ENCODE measurements at regions not wholly inside any gene's neighbourhood (a gene's known extent, or its start where the extent isn't known, plus 50 kb on each side); places are given as distances from the start of the nearest gene placed in this dataset.

GRCh38 chr21:27057997-27058396, 91.1 kb upstream of the ADAMTS5 start:
- no peak overlapping the region for H3K18ac ChIP-seq (ENCODE audit: low read length)
- H2BK12ac ChIP-seq (ENCODE audit: low read length) = no peak overlapping the region
- no peaks in the 10 kb centered on the region for H3K79me1 ChIP-seq (ENCODE audit: low read length)
- H2AFZ ChIP-seq (ENCODE audit: insufficient read depth, low read length, poor library complexity) = no peak overlapping the region
- H3K27me3 ChIP-seq (ENCODE audit: insufficient read depth, low read length) = no peaks in the 10 kb centered on the region
- no peaks in the 10 kb centered on the region for H3K9me3 ChIP-seq (ENCODE audit: insufficient read depth, low read depth, low read length)
- H3K36me3 ChIP-seq (ENCODE audit: control insufficient read depth in 1 of 2, insufficient read depth in 2 of 2, low read length in 2 of 2) = no peaks in the 10 kb centered on the region
- no peak for DNase-seq
- no peak overlapping the region for H3K14ac ChIP-seq (ENCODE audit: low read length)
- H2AK5ac ChIP-seq (ENCODE audit: low read length) = no peak overlapping the region
- H3K4ac ChIP-seq (ENCODE audit: low read depth, low read length) = no peak overlapping the region
- no peak overlapping the region for H3K9ac ChIP-seq (ENCODE audit: low read length)
- H4K12ac ChIP-seq (ENCODE audit: low read depth, low read length) = no peak overlapping the region
- no peaks in the 10 kb centered on the region for H3K4me1 ChIP-seq (ENCODE audit: control insufficient read depth in 1 of 2, insufficient read depth in 2 of 2, low read length in 2 of 2)
- H3K79me2 ChIP-seq (ENCODE audit: control insufficient read depth, insufficient read depth, low read length, poor library complexity) = no peaks in the 10 kb centered on the region
- no peak overlapping the region for H3K27ac ChIP-seq (ENCODE audit: low read depth, low read length)
- H3K23ac ChIP-seq (ENCODE audit: low read length) = no peak overlapping the region
- H2BK120ac ChIP-seq (ENCODE audit: insufficient read depth, low read length, poor library complexity) = no peak overlapping the region
- no peak overlapping the region for H4K91ac ChIP-seq (ENCODE audit: low read depth, low read length)
- H3K4me2 ChIP-seq (ENCODE audit: low read length) = no peak overlapping the region
- no peak overlapping the region for H2BK5ac ChIP-seq (ENCODE audit: low read depth, low read length, poor library complexity)
- WGBS (ENCODE audit: extremely low coverage, insufficient coverage, insufficient read length) = no CpG with 5 or more reads among the region's 1 CpG
- no peak overlapping the region for H4K8ac ChIP-seq (ENCODE audit: low read depth, low read length)
- no peak overlapping the region for H3K4me3 ChIP-seq (ENCODE audit: low read depth, low read length)

DNA sequence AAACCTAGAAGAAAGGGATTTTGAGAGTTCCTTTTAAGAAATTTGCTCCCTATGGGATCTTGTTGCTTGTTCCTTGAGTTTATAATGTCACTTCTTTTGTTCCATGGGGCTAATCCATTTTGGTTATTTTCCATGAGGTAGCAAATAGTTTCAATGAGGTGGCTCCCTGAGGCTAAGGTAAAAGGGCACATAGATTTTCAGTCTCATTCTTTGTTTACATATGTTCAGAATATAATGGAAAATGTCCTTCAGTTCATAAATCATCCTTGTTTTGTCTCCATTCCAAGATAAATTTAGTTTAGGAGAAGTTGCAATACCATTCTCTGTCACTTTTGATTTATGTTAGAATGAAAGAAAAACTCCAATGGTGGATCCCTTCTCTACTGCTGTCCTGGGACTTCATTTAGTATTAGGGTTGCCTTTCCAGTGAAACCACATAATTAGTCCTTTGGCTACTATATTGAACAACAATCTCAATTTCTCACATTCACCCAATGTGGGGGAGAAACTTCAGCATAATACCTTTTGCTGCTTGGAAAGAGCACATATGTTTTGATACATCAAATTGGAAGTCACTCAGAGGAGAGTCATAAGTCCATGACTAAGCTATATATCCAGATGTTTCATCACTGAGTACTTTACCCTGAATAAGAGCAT, 80.9 kb upstream of the ADAMTS5 start:
- Histone ChIP-seq H3K4me2 (ENCODE audit: low read length) (no peak overlapping the region), H3K23ac (ENCODE audit: low read length) (no peak overlapping the region), H2AFZ (ENCODE audit: insufficient read depth, low read length, poor library complexity) (no peak overlapping the region), H3K4me3 (ENCODE audit: low read depth, low read length) (no peak overlapping the region), H3K9ac (ENCODE audit: low read length) (no peak overlapping the region), H3K4ac (ENCODE audit: low read depth, low read length) (no peak overlapping the region), H2BK5ac (ENCODE audit: low read depth, low read length, poor library complexity) (no peak overlapping the region), H3K79me2 (ENCODE audit: control insufficient read depth, insufficient read depth, low read length, poor library complexity) (no peaks in the 10 kb centered on the region), H3K9me3 (ENCODE audit: insufficient read depth, low read depth, low read length) (peaks cover 1% of the 10 kb centered on the region), H2BK12ac (ENCODE audit: low read length) (no peak overlapping the region), H3K36me3 (ENCODE audit: control insufficient read depth in 1 of 2, insufficient read depth in 2 of 2, low read length in 2 of 2) (no peaks in the 10 kb centered on the region), H2BK120ac (ENCODE audit: insufficient read depth, low read length, poor library complexity) (no peak overlapping the region), H4K91ac (ENCODE audit: low read depth, low read length) (no peak overlapping the region), H4K12ac (ENCODE audit: low read depth, low read length) (no peak overlapping the region), H3K27ac (ENCODE audit: low read depth, low read length) (no peak overlapping the region), H3K79me1 (ENCODE audit: low read length) (no peaks in the 10 kb centered on the region), H4K8ac (ENCODE audit: low read depth, low read length) (no peak overlapping the region), H3K18ac (ENCODE audit: low read length) (no peak overlapping the region), H3K27me3 (ENCODE audit: insufficient read depth, low read length) (no peaks in the 10 kb centered on the region), H3K4me1 (ENCODE audit: control insufficient read depth in 1 of 2, insufficient read depth in 2 of 2, low read length in 2 of 2) (no peaks in the 10 kb centered on the region), H3K14ac (ENCODE audit: low read length) (no peak overlapping the region), H2AK5ac (ENCODE audit: low read length) (no peak overlapping the region)
- DNase-seq = peak in 1 of 2 donors; percentile 56

- Histone ChIP-seq H2AFZ (ENCODE audit: insufficient read depth, low read length, poor library complexity) (no peak overlapping the region), H3K14ac (ENCODE audit: low read length) (no peak overlapping the region), H3K79me2 (ENCODE audit: control insufficient read depth, insufficient read depth, low read length, poor library complexity) (no peaks in the 10 kb centered on the region), H3K4ac (ENCODE audit: low read depth, low read length) (no peak overlapping the region), H2BK120ac (ENCODE audit: insufficient read depth, low read length, poor library complexity) (no peak overlapping the region), H4K8ac (ENCODE audit: low read depth, low read length) (no peak overlapping the region), H3K9me3 (ENCODE audit: insufficient read depth, low read depth, low read length) (peaks cover 1% of the 10 kb centered on the region), H3K9ac (ENCODE audit: low read length) (no peak overlapping the region), H3K36me3 (ENCODE audit: control insufficient read depth in 1 of 2, insufficient read depth in 2 of 2, low read length in 2 of 2) (no peaks in the 10 kb centered on the region), H3K23ac (ENCODE audit: low read length) (no peak overlapping the region), H3K4me2 (ENCODE audit: low read length) (no peak overlapping the region), H4K91ac (ENCODE audit: low read depth, low read length) (no peak overlapping the region), H3K18ac (ENCODE audit: low read length) (no peak overlapping the region), H4K12ac (ENCODE audit: low read depth, low read length) (no peak overlapping the region), H3K4me1 (ENCODE audit: control insufficient read depth in 1 of 2, insufficient read depth in 2 of 2, low read length in 2 of 2) (no peaks in the 10 kb centered on the region), H3K4me3 (ENCODE audit: low read depth, low read length) (no peak overlapping the region), H2AK5ac (ENCODE audit: low read length) (no peak overlapping the region), H3K27me3 (ENCODE audit: insufficient read depth, low read length) (no peaks in the 10 kb centered on the region), H3K79me1 (ENCODE audit: low read length) (no peaks in the 10 kb centered on the region), H3K27ac (ENCODE audit: low read depth, low read length) (no peak overlapping the region), H2BK5ac (ENCODE audit: low read depth, low read length, poor library complexity) (no peak overlapping the region), H2BK12ac (ENCODE audit: low read length) (no peak overlapping the region)
- peak; percentile 64 to 65 for DNase-seq
- WGBS (ENCODE audit: extremely low coverage, insufficient coverage, insufficient read length) = no CpG with 5 or more reads among the region's 3 CpGs
These were observed 80.4 kb upstream of the ADAMTS5 start for GRCh38 chr21:27047283-27047657.

GRCh38 chr21:27045281-27045985, 78.5 kb upstream of the ADAMTS5 start:
- H2AK5ac ChIP-seq (ENCODE audit: low read length) = no peak overlapping the region
- no peaks in the 10 kb centered on the region for H3K79me1 ChIP-seq (ENCODE audit: low read length)
- no peak overlapping the region for H2BK12ac ChIP-seq (ENCODE audit: low read length)
- no peak overlapping the region for H3K4me3 ChIP-seq (ENCODE audit: low read depth, low read length)
- H3K27ac ChIP-seq (ENCODE audit: low read depth, low read length) = no peak overlapping the region
- H3K18ac ChIP-seq (ENCODE audit: low read length) = no peak overlapping the region
- H3K9me3 ChIP-seq (ENCODE audit: insufficient read depth, low read depth, low read length) = peaks cover 1% of the 10 kb centered on the region
- no peak overlapping the region for H3K23ac ChIP-seq (ENCODE audit: low read length)
- no peaks in the 10 kb centered on the region for H3K79me2 ChIP-seq (ENCODE audit: control insufficient read depth, insufficient read depth, low read length, poor library complexity)
- no peak overlapping the region for H3K9ac ChIP-seq (ENCODE audit: low read length)
- H2BK120ac ChIP-seq (ENCODE audit: insufficient read depth, low read length, poor library complexity) = no peak overlapping the region
- no peaks in the 10 kb centered on the region for H3K36me3 ChIP-seq (ENCODE audit: control insufficient read depth in 1 of 2, insufficient read depth in 2 of 2, low read length in 2 of 2)
- H2AFZ ChIP-seq (ENCODE audit: insufficient read depth, low read length, poor library complexity) = no peak overlapping the region
- no peak overlapping the region for H4K91ac ChIP-seq (ENCODE audit: low read depth, low read length)
- no peak overlapping the region for H3K4me2 ChIP-seq (ENCODE audit: low read length)
- H4K8ac ChIP-seq (ENCODE audit: low read depth, low read length) = no peak overlapping the region
- no peak overlapping the region for H3K4ac ChIP-seq (ENCODE audit: low read depth, low read length)
- H2BK5ac ChIP-seq (ENCODE audit: low read depth, low read length, poor library complexity) = no peak overlapping the region
- no peak overlapping the region for H4K12ac ChIP-seq (ENCODE audit: low read depth, low read length)
- no peaks in the 10 kb centered on the region for H3K4me1 ChIP-seq (ENCODE audit: control insufficient read depth in 1 of 2, insufficient read depth in 2 of 2, low read length in 2 of 2)
- no CpG with 5 or more reads among the region's 3 CpGs for WGBS (ENCODE audit: extremely low coverage, insufficient coverage, insufficient read length)
- DNase-seq = no peak
- H3K14ac ChIP-seq (ENCODE audit: low read length) = no peak overlapping the region
- H3K27me3 ChIP-seq (ENCODE audit: insufficient read depth, low read length) = no peaks in the 10 kb centered on the region
